ENCODE measurements at regions not wholly inside any gene's neighbourhood (a gene's known extent, or its start where the extent isn't known, plus 50 kb on each side); places are given as distances from the start of the nearest gene placed in this dataset.

- H3K4me3 ChIP-seq (ENCODE audit: control insufficient read depth, low read depth, low read length), result no peak overlapping the region
- TF ChIP-seq CTCF (conservative IDR thresholded peaks at IDR 0.05; ENCODE audit: control insufficient read depth, insufficient read depth, low read depth, low read length), result no peak
- no peak for DNase-seq (ENCODE audit: low read depth)
Measured at GRCh38 chr9:129341987-129342348, 163.9 kb upstream of the IER5L start.

- DNase-seq (ENCODE audit: low read depth), result no peak
- no peak overlapping the region for H3K4me3 ChIP-seq (ENCODE audit: control insufficient read depth, low read depth, low read length)
- no peak for TF ChIP-seq CTCF (conservative IDR thresholded peaks at IDR 0.05; ENCODE audit: control insufficient read depth, insufficient read depth, low read depth, low read length)
Measured at GRCh38 chr9:129341171-129341986, 163.3 kb upstream of the IER5L start.

GRCh38 chr9:129340427-129341170 lies 162.5 kb upstream of the IER5L start:
- no peak for DNase-seq (ENCODE audit: low read depth)
- no peak for TF ChIP-seq CTCF (conservative IDR thresholded peaks at IDR 0.05; ENCODE audit: control insufficient read depth, insufficient read depth, low read depth, low read length)
- no peak overlapping the region for H3K4me3 ChIP-seq (ENCODE audit: control insufficient read depth, low read depth, low read length)

- no peak for DNase-seq (ENCODE audit: low read depth)
- no peak for TF ChIP-seq CTCF (conservative IDR thresholded peaks at IDR 0.05; ENCODE audit: control insufficient read depth, insufficient read depth, low read depth, low read length)
- H3K4me3 ChIP-seq (ENCODE audit: control insufficient read depth, low read depth, low read length), result no peak overlapping the region
Measured at GRCh38 chr9:129339539-129340157, 161.6 kb upstream of the IER5L start.

- TF ChIP-seq CTCF (conservative IDR thresholded peaks at IDR 0.05; ENCODE audit: control insufficient read depth, insufficient read depth, low read depth, low read length), result no peak
- DNase-seq (ENCODE audit: low read depth), result peak; percentile 29
- H3K4me3 ChIP-seq (ENCODE audit: control insufficient read depth, low read depth, low read length), result no peak overlapping the region
Measured at GRCh38 chr9:129338724-129339430, 160.8 kb upstream of the IER5L start.

- peak overlapping the region; percentile 6 for H3K4me3 ChIP-seq (ENCODE audit: control insufficient read depth, low read depth, low read length)
Measured at GRCh38 chr9:129337336-129338140, 159.5 kb upstream of the IER5L start.

More at GRCh38 chr9:129337336-129338140, 159.5 kb upstream of the IER5L start:
- TF ChIP-seq CTCF (conservative IDR thresholded peaks at IDR 0.05; ENCODE audit: control insufficient read depth, insufficient read depth, low read depth, low read length), result no peak
- DNase-seq (ENCODE audit: low read depth), result no peak

Data from fibroblast of mammary gland (primary cell).